Lung (tissue), 11 donors: ENCODE measurements at regions not wholly inside any gene's neighbourhood (a gene's known extent, or its start where the extent isn't known, plus 50 kb on each side); places are given as distances from the start of the nearest gene placed in this dataset.

ENCODE experiments used
- ATAC-seq: fragments of 200-7000 bp; cut with Tn5 transposase; one replicate; pipeline ENCODE4 v1.9.1; 2020; ENCODE audit warnings: moderate number of reproducible peaks; ENCODE audit not compliant: insufficient read depth, low FRiP score
- DNase-seq, 3 donors: peaks; one replicate each; pipeline ENCODE4 v3.0.0-alpha.2; 2013 to 2017
- H3K27ac ChIP-seq, 2 donors: one replicate each; pipeline ENCODE4 v1.5.1; 2013; ENCODE audit warnings: mild to moderate bottlenecking in 2 of 2, moderate library complexity in 2 of 2, control low read depth in 1 of 2, inconsistent platforms in 1 of 2, low read depth in 1 of 2, low read length in 1 of 2
- H3K27me3 ChIP-seq, 3 donors: one replicate each; pipeline ENCODE4 v1.5.1; 2013; ENCODE audit warnings: low read length in 2 of 3; ENCODE audit not compliant: control insufficient read depth in 3 of 3, insufficient read depth in 3 of 3
- H3K36me3 ChIP-seq, 4 donors: one replicate each; pipeline ENCODE4 v1.5.1; 2013; ENCODE audit warnings: low read length in 4 of 4, mild to moderate bottlenecking in 1 of 4, moderate library complexity in 1 of 4; ENCODE audit not compliant: control insufficient read depth in 4 of 4, insufficient read depth in 4 of 4
- H3K4me1 ChIP-seq, 5 donors: one replicate each; pipeline ENCODE4 v1.5.1; 2013; ENCODE audit warnings: low read length in 5 of 5, mild to moderate bottlenecking in 2 of 5, moderate library complexity in 1 of 5; ENCODE audit not compliant: control insufficient read depth in 5 of 5, insufficient read depth in 5 of 5
- H3K4me3 ChIP-seq: one replicate; pipeline ENCODE4 v1.5.1; 2013; ENCODE audit warnings: mild to moderate bottlenecking, control low read depth, moderate library complexity
- H3K9ac ChIP-seq, 2 donors: one replicate each; pipeline ENCODE4 v1.5.1; 2013; ENCODE audit warnings: low read length in 2 of 2, control low read depth in 1 of 2; ENCODE audit not compliant: insufficient read depth in 1 of 2
- H3K9me3 ChIP-seq, 4 donors: one replicate each; pipeline ENCODE4 v1.5.1; 2013; ENCODE audit warnings: low read length in 3 of 4, mild to moderate bottlenecking in 1 of 4, moderate library complexity in 1 of 4; ENCODE audit not compliant: control insufficient read depth in 4 of 4, insufficient read depth in 3 of 4
- WGBS, 2 donors: extraction: QIAGEN DNeasy Blood & Tissue Kit; methylation state at CpG; one replicate each; pipeline ENCODE4 v1.1.7; 2013; 5-methylcytosine and 5-hydroxymethylcytosine counted together
- TF ChIP-seq, protein P1 (sequence below): IDR thresholded peaks from 2 replicates; pipeline ENCODE4 v1.5.1; 2012; ENCODE audit warnings: mild to moderate bottlenecking; ENCODE audit errors: control extremely low read depth, extremely low read depth
- donor health status: control.
- donor health status: control.
- donor health status: Bipolar disorder and iron deficiency.
- donor health status: healthy.
- donor health status: DM: yes; HTN: yes; CAD: no.

DNA sequence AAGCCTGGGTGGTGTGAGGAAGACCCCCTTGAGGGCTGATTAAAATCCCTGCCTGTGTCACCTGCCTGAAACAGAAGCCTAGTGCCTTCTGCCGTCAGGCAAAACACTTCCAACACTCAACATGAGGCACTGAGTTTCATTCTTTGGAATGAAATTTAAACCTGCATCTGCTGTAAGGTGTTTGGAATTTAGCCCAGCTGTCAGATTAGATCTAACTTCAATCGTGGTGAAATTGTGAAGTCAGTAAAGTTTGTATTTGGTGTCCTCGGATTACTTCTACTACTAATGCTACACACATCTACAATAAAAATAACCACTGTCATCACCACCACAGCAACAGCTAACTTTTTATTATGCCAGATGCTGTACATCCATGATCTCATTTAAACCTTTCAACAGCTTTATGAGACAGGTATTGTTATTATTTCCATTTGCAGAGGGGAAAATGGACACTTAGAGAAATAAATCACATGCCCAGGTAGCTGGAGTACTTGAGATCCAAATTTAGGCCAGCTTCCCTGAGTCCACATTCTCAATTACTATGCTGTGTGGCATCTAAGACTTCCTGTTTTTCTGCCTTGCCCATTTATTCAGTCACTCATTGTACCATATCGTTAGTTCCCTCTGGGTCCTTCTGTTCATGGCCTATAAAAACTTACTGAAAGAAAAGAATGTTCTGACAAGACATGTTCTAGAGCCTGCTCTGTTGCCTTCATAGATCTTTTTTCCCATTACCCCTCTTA is 98.2 kb upstream of the GCFC2 start:
- Histone ChIP-seq H3K27ac (no peak overlapping the region), H3K9ac (no peak overlapping the region), H3K36me3 (no peaks in the 10 kb centered on the region), H3K4me3 (no peak overlapping the region), H3K27me3 (no peaks in the 10 kb centered on the region), H3K9me3 (no peaks in the 10 kb centered on the region), H3K4me1 (no peaks in the 10 kb centered on the region)
- TF ChIP-seq, protein P1, sequence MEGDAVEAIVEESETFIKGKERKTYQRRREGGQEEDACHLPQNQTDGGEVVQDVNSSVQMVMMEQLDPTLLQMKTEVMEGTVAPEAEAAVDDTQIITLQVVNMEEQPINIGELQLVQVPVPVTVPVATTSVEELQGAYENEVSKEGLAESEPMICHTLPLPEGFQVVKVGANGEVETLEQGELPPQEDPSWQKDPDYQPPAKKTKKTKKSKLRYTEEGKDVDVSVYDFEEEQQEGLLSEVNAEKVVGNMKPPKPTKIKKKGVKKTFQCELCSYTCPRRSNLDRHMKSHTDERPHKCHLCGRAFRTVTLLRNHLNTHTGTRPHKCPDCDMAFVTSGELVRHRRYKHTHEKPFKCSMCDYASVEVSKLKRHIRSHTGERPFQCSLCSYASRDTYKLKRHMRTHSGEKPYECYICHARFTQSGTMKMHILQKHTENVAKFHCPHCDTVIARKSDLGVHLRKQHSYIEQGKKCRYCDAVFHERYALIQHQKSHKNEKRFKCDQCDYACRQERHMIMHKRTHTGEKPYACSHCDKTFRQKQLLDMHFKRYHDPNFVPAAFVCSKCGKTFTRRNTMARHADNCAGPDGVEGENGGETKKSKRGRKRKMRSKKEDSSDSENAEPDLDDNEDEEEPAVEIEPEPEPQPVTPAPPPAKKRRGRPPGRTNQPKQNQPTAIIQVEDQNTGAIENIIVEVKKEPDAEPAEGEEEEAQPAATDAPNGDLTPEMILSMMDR: no peak
- ATAC-seq: no peak
- 49 to 69% methylated on average over 4 of the region's 4 CpGs for WGBS, 2 donors
- peak in 1 of 3 donors; percentile 22 for DNase-seq

GRCh38 chr2:75807992-75808391 is 97.3 kb upstream of the GCFC2 start:
- H3K9me3 ChIP-seq: no peaks in the 10 kb centered on the region
- H3K4me1 ChIP-seq: no peaks in the 10 kb centered on the region
- no peak overlapping the region for H3K4me3 ChIP-seq
- H3K36me3 ChIP-seq: no peaks in the 10 kb centered on the region
- TF ChIP-seq, protein P1: no peak
- DNase-seq (peak; percentile 43 to 70 (median 43)), ATAC-seq (peak; percentile 31)
- no peaks in the 10 kb centered on the region for H3K27me3 ChIP-seq
- H3K27ac ChIP-seq: no peak overlapping the region
- no peak overlapping the region for H3K9ac ChIP-seq
- WGBS, 2 donors: 67 to 84% methylated on average over 2 of the region's 2 CpGs

DNA sequence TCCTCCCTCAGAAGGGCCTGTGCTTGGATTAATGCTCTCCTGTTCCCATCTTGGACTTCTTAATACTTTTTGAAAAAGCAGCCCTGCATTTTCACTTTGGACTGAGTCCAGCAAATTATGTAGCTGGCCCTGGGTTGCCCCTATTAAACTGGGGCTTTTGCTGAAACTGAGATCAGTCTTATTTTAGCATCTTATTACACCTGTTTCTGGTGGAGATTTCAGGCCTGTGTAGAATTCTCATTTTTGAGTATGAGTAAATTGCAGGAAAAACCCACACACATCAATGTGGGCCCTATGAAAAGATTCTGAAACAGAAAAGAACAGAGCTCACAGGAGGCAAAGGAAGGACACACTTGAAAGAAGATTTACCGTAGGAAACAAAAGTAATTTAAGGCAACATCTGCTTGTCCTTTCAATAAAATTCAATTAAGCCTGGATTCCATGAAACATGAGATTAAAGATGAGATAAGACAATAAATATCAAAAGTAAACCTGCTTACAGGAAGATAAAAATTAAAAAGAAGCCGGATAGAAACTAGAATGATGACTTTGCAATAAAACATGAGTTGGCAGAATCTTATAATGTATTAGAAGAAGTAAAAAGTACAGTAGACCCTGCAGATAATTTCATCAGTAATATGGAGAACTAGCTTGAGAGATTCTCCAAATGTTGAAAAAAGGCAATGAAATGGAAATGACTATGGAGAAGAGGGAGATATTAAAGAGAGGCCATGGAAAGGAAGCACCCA is 90.7 kb upstream of the GCFC2 start:
- DNase-seq (no peak), ATAC-seq (no peak)
- Histone ChIP-seq H3K36me3 (no peaks in the 10 kb centered on the region), H3K9ac (no peak overlapping the region), H3K9me3 (peaks cover 0 to 5% (median 0%) of the 10 kb centered on the region in 4 donors), H3K4me3 (no peak overlapping the region), H3K27ac (no peak overlapping the region), H3K4me1 (no peaks in the 10 kb centered on the region), H3K27me3 (no peaks in the 10 kb centered on the region)
- 64 to 68% methylated on average over 2 of the region's 2 CpGs for WGBS, 2 donors
- TF ChIP-seq, protein P1: no peak
